ENCODE measurements at regions not wholly inside any gene's neighbourhood (a gene's known extent, or its start where the extent isn't known, plus 50 kb on each side); places are given as distances from the start of the nearest gene placed in this dataset.

GRCh38 chr12:25415004-25415403 lies 138.1 kb downstream of the LMNTD1 start:
- ATAC-seq: no peak
- no peak for FAIRE-seq
- Histone ChIP-seq H2AFZ (ENCODE audit: low read depth, low read length) (no peak overlapping the region), H3K4me2 (ENCODE audit: insufficient read depth, low read length) (no peak overlapping the region), H3K36me3 (ENCODE audit: control insufficient read depth, insufficient read depth, low read length) (no peaks in the 10 kb centered on the region), H3K27ac (ENCODE audit: extremely low read depth, low read depth, low read length) (no peak overlapping the region), H3K27me3 (ENCODE audit: control insufficient read depth in 2 of 2, insufficient read depth in 2 of 2, low read length in 2 of 2) (peaks cover 0 to 3% of the 10 kb centered on the region in 2 experiments; a peak in 1 of 5 replicates), H3K9me3 (replicated peaks; ENCODE audit: control insufficient read depth, insufficient read depth, low read depth, low read length) (no peaks in the 10 kb centered on the region), H4K20me1 (replicated peaks; ENCODE audit: control insufficient read depth, insufficient read depth, low read length) (no peaks in the 10 kb centered on the region), H3K79me2 (ENCODE audit: control insufficient read depth, insufficient read depth, low read length) (no peaks in the 10 kb centered on the region), H3K9me1 (ENCODE audit: control insufficient read depth, insufficient read depth, low read length) (no peaks in the 10 kb centered on the region), H3K9ac (ENCODE audit: insufficient read depth in 1 of 2, low read depth in 2 of 2, low read length in 2 of 2) (no peak overlapping the region), H3K4me3 (no peak overlapping the region), H3K4me1 (replicated peaks in 1 of 2; ENCODE audit: control insufficient read depth in 2 of 2, insufficient read depth in 2 of 2, low read length in 2 of 2) (no peaks in the 10 kb centered on the region)
- CTCF ChIA-PET (ENCODE audit: low intra/inter-chr PET ratio): no interaction called here
- in situ Hi-C loops (cut with MboI): no loop called here
- WGBS (ENCODE audit: insufficient coverage, low coverage, missing lambda C conversion rate): 2% methylated on average over 5 of the region's 5 CpGs
- no TSS peak for BruUV-seq (replicated peaks)
- POLR2A ChIA-PET: no interaction called here
- no peak for DNase-seq (ENCODE audit: extremely low read depth in 1 of 4, low spot score in 3 of 4)
- no peak for TF ChIP-seq TBP (optimal IDR thresholded peaks at IDR 0.05; ENCODE audit: low read depth, low read length)
- TF ChIP-seq, protein P1, sequence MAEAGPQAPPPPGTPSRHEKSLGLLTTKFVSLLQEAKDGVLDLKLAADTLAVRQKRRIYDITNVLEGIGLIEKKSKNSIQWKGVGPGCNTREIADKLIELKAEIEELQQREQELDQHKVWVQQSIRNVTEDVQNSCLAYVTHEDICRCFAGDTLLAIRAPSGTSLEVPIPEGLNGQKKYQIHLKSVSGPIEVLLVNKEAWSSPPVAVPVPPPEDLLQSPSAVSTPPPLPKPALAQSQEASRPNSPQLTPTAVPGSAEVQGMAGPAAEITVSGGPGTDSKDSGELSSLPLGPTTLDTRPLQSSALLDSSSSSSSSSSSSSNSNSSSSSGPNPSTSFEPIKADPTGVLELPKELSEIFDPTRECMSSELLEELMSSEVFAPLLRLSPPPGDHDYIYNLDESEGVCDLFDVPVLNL (CRISPR knock-in tag; IDR thresholded peaks at IDR 0.05; ENCODE audit: low read depth): no peak
- TF ChIP-seq POLR3A (IDR thresholded peaks at IDR 0.05; ENCODE audit: borderline replicate concordance, extremely low read depth, insufficient read depth, insufficient read length): no peak
- TF ChIP-seq, protein P2, sequence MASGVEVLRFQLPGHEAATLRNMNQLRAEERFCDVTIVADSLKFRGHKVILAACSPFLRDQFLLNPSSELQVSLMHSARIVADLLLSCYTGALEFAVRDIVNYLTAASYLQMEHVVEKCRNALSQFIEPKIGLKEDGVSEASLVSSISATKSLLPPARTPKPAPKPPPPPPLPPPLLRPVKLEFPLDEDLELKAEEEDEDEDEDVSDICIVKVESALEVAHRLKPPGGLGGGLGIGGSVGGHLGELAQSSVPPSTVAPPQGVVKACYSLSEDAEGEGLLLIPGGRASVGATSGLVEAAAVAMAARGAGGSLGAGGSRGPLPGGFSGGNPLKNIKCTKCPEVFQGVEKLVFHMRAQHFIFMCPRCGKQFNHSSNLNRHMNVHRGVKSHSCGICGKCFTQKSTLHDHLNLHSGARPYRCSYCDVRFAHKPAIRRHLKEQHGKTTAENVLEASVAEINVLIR (CRISPR knock-in tag; IDR thresholded peaks at IDR 0.05): no peak
- TF ChIP-seq C11orf30 (IDR thresholded peaks at IDR 0.05; ENCODE audit: low read depth): no peak
- no peak for TF ChIP-seq RBM17 (IDR thresholded peaks at IDR 0.05; ENCODE audit: borderline replicate concordance, low read depth, low read length)
- no peak for TF ChIP-seq CHD2 (IDR thresholded peaks at IDR 0.05; ENCODE audit: low read depth, low read length)
- intact Hi-C loops (cut with micrococcal nuclease): no loop called here
